HG03045 (cell line): ENCODE measurements at regions not wholly inside any gene's neighbourhood (a gene's known extent, or its start where the extent isn't known, plus 50 kb on each side); places are given as distances from the start of the nearest gene placed in this dataset.
"Not testable (repeated sequence)": the region's sequence is repeated elsewhere in the genome, so short reads cannot be mapped to it uniquely, and the experiment has no call there.

Source experiments
- ATAC-seq: cut with Tn5 transposase; IDR thresholded peaks from one replicate; pipeline ENCODE4 v1.9.1; 2021; ENCODE audit warnings: mild to moderate bottlenecking, moderate library complexity; ENCODE audit not compliant: unreplicated experiment

GRCh38 chr2:111522231-111522768, 361.7 kb downstream of the ANAPC1 start:
- no peak for ATAC-seq

DNA sequence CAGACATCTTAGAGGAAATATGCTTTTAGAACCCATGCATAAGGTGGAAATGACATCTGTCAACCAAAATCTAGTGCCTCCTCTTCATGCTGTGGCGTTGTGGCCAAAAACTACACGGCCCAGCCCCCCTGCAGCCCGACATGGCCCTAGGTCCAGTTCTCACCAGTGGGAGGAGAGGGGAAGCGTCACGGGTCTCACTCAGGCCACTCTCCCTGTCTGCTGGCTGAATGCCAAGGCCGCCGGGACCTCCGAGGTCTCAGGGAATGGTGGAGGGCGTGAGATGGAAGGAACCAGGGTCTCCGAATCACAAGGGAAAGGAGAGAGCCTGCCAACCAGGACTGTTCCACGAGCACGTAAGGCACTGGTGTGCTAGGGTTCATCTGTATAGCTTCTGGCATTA, 361.0 kb downstream of the ANAPC1 start:
- no peak for ATAC-seq

- ATAC-seq = not testable (repeated sequence)
Measured at GRCh38 chr2:111525026-111525425, 359.0 kb downstream of the ANAPC1 start.

DNA sequence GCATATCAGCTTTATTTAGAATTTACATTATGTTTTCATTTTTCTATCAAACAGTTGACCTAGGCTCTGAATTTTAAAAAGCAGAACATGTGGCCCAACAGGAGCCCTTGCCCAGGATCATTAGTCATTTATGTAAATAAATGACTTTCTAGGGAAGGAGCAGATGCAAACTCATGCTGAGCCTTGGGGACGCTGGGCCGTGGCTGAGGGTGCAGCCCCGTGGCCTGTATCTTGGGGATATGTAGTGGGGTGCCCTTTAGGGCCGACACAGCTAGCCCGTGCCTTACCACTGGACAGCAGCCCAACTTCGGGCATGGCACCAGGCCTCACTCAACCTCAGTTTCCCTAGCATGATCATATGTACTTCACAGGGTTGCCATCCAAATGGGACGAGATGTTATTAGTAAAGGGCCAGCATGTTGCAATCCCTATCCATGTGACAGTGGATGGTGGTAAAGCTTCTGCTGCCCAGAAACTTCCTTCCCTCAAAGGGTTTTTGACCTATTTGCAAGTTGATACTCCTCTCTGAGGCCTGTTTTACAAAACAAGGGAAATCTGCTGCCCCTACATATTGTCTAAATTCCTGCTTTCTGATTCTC, 357.9 kb downstream of the ANAPC1 start:
- not testable (repeated sequence) for ATAC-seq

- not testable (repeated sequence) for ATAC-seq
Measured at GRCh38 chr2:111527707-111528400, 356.1 kb downstream of the ANAPC1 start.

GRCh38 chr2:111529022-111529421, 355.0 kb downstream of the ANAPC1 start:
- ATAC-seq = not testable (repeated sequence)

GRCh38 chr2:111530239-111530965, 353.6 kb downstream of the ANAPC1 start:
- ATAC-seq = not testable (repeated sequence)

GRCh38 chr2:111532682-111533556, 351.1 kb downstream of the ANAPC1 start:
- not testable (repeated sequence) for ATAC-seq

DNA sequence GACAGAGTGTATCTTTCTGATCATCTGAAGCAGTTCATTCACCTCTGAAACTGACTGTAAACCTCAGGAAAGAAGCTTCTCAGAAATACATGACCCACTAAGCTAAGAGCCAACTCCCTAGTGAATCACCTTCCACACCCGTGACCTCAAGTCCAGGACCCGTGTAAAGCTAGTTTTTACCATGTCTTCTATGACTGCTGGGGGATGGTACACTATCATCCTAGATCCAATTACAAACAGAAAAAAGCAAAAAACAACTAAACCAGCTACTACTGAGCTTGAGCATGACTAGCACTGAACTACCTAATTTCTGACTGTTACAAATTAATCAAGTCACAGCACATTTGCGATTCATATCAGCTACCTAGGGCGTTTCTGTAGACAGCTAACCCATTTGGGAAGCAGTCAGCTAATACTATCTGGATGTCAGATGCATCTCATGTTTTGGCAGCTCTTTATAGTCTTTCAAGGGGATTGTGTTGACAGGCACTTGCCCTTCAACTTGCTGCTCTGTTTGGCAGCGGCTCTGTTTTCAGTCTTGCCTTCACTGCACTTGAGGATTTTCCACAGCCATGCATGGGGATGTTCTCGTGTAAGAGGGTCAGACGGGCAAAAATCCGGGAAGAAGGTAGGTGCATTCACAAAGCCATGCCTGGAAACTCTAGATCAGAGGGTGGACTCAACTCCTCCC, 350.3 kb downstream of the ANAPC1 start:
- ATAC-seq = not testable (repeated sequence)

- no peak for ATAC-seq
Measured at GRCh38 chr2:111534910-111535352, 349.1 kb downstream of the ANAPC1 start.

GRCh38 chr2:111535404-111535803, 348.6 kb downstream of the ANAPC1 start:
- no peak for ATAC-seq

- no peak for ATAC-seq
Measured at GRCh38 chr2:111537078-111537655, 346.8 kb downstream of the ANAPC1 start.

DNA sequence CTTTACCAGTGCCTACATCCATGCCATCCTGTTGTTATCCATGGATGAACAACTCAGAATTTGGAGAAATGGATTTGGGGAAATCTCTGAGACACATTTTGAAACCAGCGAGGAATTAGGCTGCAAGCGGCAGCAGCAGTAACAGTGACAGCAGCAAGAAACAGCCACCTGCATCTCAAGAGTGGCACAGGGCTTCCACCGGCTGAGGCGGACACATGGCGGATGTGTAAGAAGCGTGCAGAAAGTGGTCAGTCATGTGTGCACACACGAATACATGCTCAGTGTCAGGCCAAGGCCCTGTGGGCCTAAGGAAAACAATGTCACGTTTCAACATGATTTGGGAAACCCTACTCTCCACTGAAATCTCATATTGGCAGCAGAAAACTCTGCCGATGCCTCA, 344.0 kb downstream of the ANAPC1 start:
- ATAC-seq = not testable (repeated sequence)

- not testable (repeated sequence) for ATAC-seq
Measured at GRCh38 chr2:111542120-111542774, 341.7 kb downstream of the ANAPC1 start.

DNA sequence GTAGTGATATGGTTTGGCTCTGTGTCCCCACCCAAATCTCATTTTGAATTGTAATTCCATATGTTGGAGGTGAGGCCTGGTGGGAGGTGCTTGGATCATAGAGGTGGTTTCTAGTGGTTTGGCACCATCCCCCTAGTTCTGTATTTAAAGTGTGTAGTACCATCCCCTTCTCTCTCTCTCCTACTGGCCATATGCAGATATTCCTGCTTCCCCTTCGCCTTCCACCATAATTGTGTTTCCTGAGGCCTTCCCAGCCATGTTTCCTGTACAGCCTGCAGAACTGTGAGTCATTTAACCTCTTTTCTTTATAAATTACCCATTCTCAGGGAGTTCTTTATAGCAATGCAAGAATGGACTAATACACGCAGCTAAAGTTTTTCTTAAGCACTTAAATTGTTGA, 340.0 kb downstream of the ANAPC1 start:
- ATAC-seq = not testable (repeated sequence)

DNA sequence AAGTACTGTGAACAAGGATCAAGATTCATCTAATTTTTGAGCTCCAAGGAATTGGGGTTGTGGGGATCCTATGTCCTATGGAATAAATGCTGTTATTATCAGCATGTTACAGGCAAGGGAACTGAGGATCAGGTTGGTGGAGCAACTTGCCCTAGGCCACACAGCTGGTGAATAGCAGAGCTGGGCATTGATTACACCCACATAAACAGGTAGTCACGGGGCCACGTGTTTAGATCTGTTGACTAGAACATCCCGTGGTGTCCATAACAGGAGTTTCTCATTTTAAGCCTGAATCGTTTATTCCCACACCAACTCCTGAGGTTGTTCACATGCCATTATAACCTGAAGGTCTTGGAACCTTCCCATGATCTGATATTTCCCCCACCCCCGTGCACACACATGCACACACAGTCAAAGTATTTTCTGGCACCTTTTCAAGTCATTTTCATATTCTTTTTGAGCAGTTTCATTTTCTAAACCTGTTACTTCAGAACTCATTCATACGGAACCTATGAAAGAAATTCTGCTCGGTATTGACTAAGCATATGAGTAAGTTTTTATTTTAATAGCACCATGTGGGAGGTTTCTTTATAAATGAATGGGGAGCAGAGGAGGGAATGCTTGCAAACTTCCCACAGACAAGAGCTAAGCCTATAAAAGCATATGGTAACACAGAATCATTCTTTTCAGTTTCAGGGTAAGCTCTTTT, 338.1 kb downstream of the ANAPC1 start:
- ATAC-seq = not testable (repeated sequence)

DNA sequence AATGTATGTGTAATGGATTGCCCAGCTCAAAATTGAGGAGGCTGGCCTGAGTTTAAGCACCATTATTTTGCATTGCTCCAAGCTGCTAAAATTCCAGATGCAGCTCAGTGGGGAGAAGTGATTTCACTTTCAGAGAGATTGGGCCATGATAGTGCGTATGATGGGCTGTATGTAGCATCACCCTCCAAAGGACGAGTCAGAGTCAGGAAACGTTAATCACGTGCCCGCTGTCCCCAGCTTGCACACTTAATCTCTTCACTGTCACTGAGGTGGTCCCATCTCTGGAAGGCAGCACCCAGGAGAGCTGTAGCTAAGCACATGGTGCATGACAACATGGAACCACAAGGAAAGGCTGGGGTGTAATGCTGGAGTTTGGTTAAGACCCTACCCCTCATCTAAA, 337.4 kb downstream of the ANAPC1 start:
- ATAC-seq = not testable (repeated sequence)

DNA sequence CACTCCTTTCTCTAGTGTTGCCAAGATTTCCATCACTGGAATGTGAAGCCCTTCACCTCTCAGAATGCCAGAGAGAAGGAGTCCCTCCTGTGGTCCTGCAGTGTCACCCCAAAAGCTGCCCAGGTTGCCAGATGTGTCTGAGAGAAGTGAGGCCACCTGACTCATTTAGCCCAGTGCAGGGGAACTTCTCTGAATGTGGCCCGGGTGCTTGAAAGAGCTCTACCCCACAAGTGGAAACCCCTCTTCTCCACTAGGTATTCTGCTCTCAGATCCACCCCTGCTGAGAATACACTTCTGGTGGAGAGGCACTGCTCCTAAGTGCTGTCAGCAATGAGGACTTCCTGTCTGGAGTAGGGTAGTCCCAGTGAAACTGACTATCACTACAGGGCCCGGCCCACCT, 334.8 kb downstream of the ANAPC1 start:
- ATAC-seq = not testable (repeated sequence)
